22Rv1 (cell line): ENCODE measurements at regions not wholly inside any gene's neighbourhood (a gene's known extent, or its start where the extent isn't known, plus 50 kb on each side); places are given as distances from the start of the nearest gene placed in this dataset.

ENCODE experiments used
- H3K27ac ChIP-seq: fragments of 450-650 bp; 2 replicates; pipeline ENCODE4 v1.5.1; 2017
- CTCF ChIP-seq: fragments of 450-650 bp; IDR thresholded peaks from 2 replicates; pipeline ENCODE4 v1.5.1; 2017; ENCODE audit warnings: mild to moderate bottlenecking
- ZFX ChIP-seq: fragments of 450-650 bp; IDR thresholded peaks from 2 replicates; pipeline ENCODE4 v1.6.1; 2017; ENCODE audit warnings: antibody characterized with exemption, borderline replicate concordance

GRCh38 chr2:7428454-7429204 lies 511.4 kb downstream of the RNF144A start:
- H3K27ac ChIP-seq: no peak overlapping the region
- TF ChIP-seq ZFX (no peak), CTCF (no peak)

GRCh38 chr2:7429733-7430132 lies 512.5 kb downstream of the RNF144A start:
- H3K27ac ChIP-seq: no peak overlapping the region
- TF ChIP-seq ZFX: no peak
- TF ChIP-seq CTCF: no peak

GRCh38 chr2:7430421-7430868 lies 513.2 kb downstream of the RNF144A start:
- no peak overlapping the region for H3K27ac ChIP-seq
- TF ChIP-seq ZFX: no peak
- TF ChIP-seq CTCF: no peak

- H3K27ac ChIP-seq: no peak overlapping the region
- TF ChIP-seq CTCF (no peak), ZFX (no peak)
Observed at GRCh38 chr2:7430869-7431641, 513.8 kb downstream of the RNF144A start.

GRCh38 chr2:7432436-7432835 lies 515.2 kb downstream of the RNF144A start:
- TF ChIP-seq ZFX (no peak), CTCF (no peak)
- no peak overlapping the region for H3K27ac ChIP-seq

- TF ChIP-seq CTCF: no peak
- TF ChIP-seq ZFX: no peak
- no peak overlapping the region for H3K27ac ChIP-seq
Observed at GRCh38 chr2:7436096-7436906, 519.1 kb downstream of the RNF144A start.
